Hepatocyte (in vitro differentiated cells): ENCODE measurements at regions not wholly inside any gene's neighbourhood (a gene's known extent, or its start where the extent isn't known, plus 50 kb on each side); places are given as distances from the start of the nearest gene placed in this dataset.

Source experiments
- DNase-seq: peaks from one replicate; pipeline ENCODE4 v3.0.0-alpha.2; 2016; ENCODE audit warnings: low spot score
- H2AFZ ChIP-seq: fragments of 200-600 bp; sonication (generic); 2 replicates; pipeline ENCODE4 v1.6.0; 2016; ENCODE audit warnings: antibody characterized with exemption, mild to moderate bottlenecking
- H3K27ac ChIP-seq: fragments of 200-600 bp; sonication (generic); 2 replicates; pipeline ENCODE4 v1.5.1; 2016; ENCODE audit warnings: mild to moderate bottlenecking
- H3K27me3 ChIP-seq: fragments of 200-600 bp; sonication (generic); 2 replicates; pipeline ENCODE4 v1.6.1; 2016
- H3K36me3 ChIP-seq: fragments of 200-600 bp; sonication (generic); replicated peaks from 2 replicates; pipeline ENCODE4 v1.5.1; 2016; ENCODE audit warnings: low read depth; ENCODE audit not compliant: insufficient read depth
- H3K4me1 ChIP-seq: fragments of 200-600 bp; sonication (generic); 2 replicates; pipeline ENCODE4 v1.5.1; 2016; ENCODE audit warnings: mild to moderate bottlenecking, moderate library complexity; ENCODE audit not compliant: insufficient read depth
- H3K4me2 ChIP-seq: fragments of 200-600 bp; sonication (generic); 2 replicates; pipeline ENCODE4 v1.6.0; 2016
- H3K4me3 ChIP-seq: fragments of 200-600 bp; sonication (generic); 2 replicates; pipeline ENCODE4 v1.5.1; 2016; ENCODE audit warnings: mild to moderate bottlenecking
- H3K79me2 ChIP-seq: fragments of 200-600 bp; sonication (generic); 2 replicates; pipeline ENCODE4 v1.6.0; 2017; ENCODE audit warnings: mild to moderate bottlenecking
- H3K9me2 ChIP-seq: fragments of 200-600 bp; sonication (generic); replicated peaks from 2 replicates; pipeline ENCODE4 v1.6.0; 2017; ENCODE audit warnings: mild to moderate bottlenecking; ENCODE audit not compliant: insufficient read depth
- H3K9me3 ChIP-seq: fragments of 200-600 bp; sonication (generic); 2 replicates; pipeline ENCODE4 v1.5.1; 2016; ENCODE audit warnings: low read depth, mild to moderate bottlenecking
- H4K20me1 ChIP-seq: fragments of 200-600 bp; sonication (generic); 2 replicates; pipeline ENCODE4 v1.6.0; 2016; ENCODE audit warnings: mild to moderate bottlenecking; ENCODE audit not compliant: insufficient read depth, poor library complexity, severe bottlenecking
- EZH2 ChIP-seq: fragments of 200-600 bp; sonication (generic); IDR thresholded peaks from 2 replicates; pipeline ENCODE4 v1.6.1; 2016; ENCODE audit warnings: antibody characterized with exemption, mild to moderate bottlenecking, borderline replicate concordance
- EZH2phosphoT487 ChIP-seq: fragments of 200-600 bp; sonication (generic); IDR thresholded peaks from one replicate; pipeline ENCODE4 v1.6.1; 2018; ENCODE audit warnings: antibody characterized with exemption, mild to moderate bottlenecking, low read depth, moderate library complexity; ENCODE audit not compliant: unreplicated experiment, severe bottlenecking
- WGBS: methylation state at CpG from one replicate; pipeline ENCODE4 v1.1.6; 2016; ENCODE audit warnings: low lambda C conversion rate; ENCODE audit errors: missing lambda C conversion rate; 5-methylcytosine and 5-hydroxymethylcytosine counted together
- TF ChIP-seq, protein P1 (sequence below): fragments of 200-600 bp; sonication (generic); IDR thresholded peaks from 2 replicates; pipeline ENCODE4 v1.5.1; 2016; ENCODE audit warnings: antibody characterized with exemption, mild to moderate bottlenecking; ENCODE audit not compliant: poor library complexity

DNA sequence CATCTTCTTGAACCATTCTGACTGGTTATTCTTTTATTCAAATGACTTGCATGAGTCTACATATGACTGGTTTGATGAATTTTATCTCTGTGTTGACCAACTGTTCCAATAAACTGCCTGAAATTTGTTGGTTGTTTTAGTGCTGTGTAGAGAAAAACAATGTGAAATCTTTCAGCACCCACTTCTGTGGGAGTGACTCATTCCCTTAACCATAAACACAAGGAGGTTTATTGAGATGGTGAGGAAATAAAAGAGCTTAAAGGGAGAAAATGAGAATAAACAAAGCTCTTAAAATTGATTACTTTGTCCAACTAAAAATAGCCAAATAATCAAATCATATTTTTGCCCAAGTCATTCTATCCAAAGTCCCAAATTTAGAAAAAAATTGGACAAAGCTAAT lies 341.1 kb downstream of the TGFB2 start:
- no peaks in the 10 kb centered on the region for H4K20me1 ChIP-seq
- TF ChIP-seq EZH2phosphoT487 (no peak), EZH2 (no peak)
- H3K27ac ChIP-seq, result no peak overlapping the region
- H3K36me3 ChIP-seq, result no peaks in the 10 kb centered on the region
- no peaks in the 10 kb centered on the region for H3K9me2 ChIP-seq
- H3K79me2 ChIP-seq, result no peaks in the 10 kb centered on the region
- H2AFZ ChIP-seq, result no peak overlapping the region
- no peak overlapping the region for H3K4me2 ChIP-seq
- no peak overlapping the region for H3K4me3 ChIP-seq
- H3K9me3 ChIP-seq, result no peaks in the 10 kb centered on the region
- H3K27me3 ChIP-seq, result no peaks in the 10 kb centered on the region
- no peak for DNase-seq
- no peaks in the 10 kb centered on the region for H3K4me1 ChIP-seq

DNA sequence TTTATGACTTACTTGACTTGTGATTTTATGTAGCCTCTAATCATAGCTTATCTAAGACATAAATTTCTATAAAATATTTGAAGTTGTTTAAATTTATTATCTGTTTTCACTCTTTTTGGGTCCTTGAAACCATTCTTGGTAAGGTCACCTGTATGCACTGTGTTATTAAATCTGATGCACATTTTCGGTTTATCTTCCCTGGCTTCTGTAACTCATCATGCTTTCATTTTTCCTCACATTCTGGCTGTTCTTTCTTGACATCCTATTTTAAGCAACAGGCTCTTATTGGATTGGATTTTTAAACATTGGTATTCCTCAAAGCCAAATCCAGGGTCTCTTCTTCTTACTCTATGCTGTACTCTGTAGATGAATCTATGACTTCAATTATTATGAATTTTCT lies 341.6 kb downstream of the TGFB2 start:
- H2AFZ ChIP-seq, result no peak overlapping the region
- DNase-seq, result no peak
- H3K79me2 ChIP-seq, result no peaks in the 10 kb centered on the region
- H3K4me2 ChIP-seq, result no peak overlapping the region
- no peaks in the 10 kb centered on the region for H3K9me2 ChIP-seq
- no peaks in the 10 kb centered on the region for H3K4me1 ChIP-seq
- no peaks in the 10 kb centered on the region for H4K20me1 ChIP-seq
- no peak overlapping the region for H3K4me3 ChIP-seq
- no peaks in the 10 kb centered on the region for H3K27me3 ChIP-seq
- no peaks in the 10 kb centered on the region for H3K36me3 ChIP-seq
- H3K27ac ChIP-seq, result no peak overlapping the region
- 80% methylated on average over 1 of the region's 1 CpG for WGBS
- no peaks in the 10 kb centered on the region for H3K9me3 ChIP-seq
- TF ChIP-seq EZH2phosphoT487, result no peak

DNA sequence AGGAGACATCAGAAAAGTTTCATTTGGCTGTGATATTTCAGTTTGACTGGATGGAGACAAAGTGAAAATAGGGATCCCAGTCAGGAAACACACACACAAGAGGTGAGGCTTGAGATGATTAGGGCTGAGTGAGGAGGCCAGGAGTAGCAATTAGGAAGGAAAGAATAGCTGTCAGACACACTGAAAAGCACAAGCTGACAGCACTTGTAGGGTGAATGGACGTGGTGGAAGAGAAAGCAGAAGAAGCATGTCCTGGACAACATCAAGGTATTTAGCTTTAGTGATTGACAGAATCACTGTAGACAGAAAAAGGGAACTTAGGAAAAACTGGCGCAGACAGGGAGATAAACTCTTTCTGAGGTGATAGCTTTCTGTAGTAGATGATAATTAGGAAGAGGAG lies 347.7 kb downstream of the TGFB2 start:
- Histone ChIP-seq H4K20me1 (no peaks in the 10 kb centered on the region), H3K9me3 (no peaks in the 10 kb centered on the region), H3K36me3 (no peaks in the 10 kb centered on the region), H3K27ac (no peak overlapping the region), H3K4me3 (no peak overlapping the region), H3K27me3 (no peaks in the 10 kb centered on the region), H3K4me1 (peaks cover 6% of the 10 kb centered on the region), H3K9me2 (no peaks in the 10 kb centered on the region), H3K79me2 (no peaks in the 10 kb centered on the region), H3K4me2 (no peak overlapping the region), H2AFZ (no peak overlapping the region)
- DNase-seq, result no peak
- WGBS, result 64% methylated on average over 2 of the region's 2 CpGs
- TF ChIP-seq EZH2phosphoT487 (no peak), EZH2 (no peak)
- TF ChIP-seq, protein P1, sequence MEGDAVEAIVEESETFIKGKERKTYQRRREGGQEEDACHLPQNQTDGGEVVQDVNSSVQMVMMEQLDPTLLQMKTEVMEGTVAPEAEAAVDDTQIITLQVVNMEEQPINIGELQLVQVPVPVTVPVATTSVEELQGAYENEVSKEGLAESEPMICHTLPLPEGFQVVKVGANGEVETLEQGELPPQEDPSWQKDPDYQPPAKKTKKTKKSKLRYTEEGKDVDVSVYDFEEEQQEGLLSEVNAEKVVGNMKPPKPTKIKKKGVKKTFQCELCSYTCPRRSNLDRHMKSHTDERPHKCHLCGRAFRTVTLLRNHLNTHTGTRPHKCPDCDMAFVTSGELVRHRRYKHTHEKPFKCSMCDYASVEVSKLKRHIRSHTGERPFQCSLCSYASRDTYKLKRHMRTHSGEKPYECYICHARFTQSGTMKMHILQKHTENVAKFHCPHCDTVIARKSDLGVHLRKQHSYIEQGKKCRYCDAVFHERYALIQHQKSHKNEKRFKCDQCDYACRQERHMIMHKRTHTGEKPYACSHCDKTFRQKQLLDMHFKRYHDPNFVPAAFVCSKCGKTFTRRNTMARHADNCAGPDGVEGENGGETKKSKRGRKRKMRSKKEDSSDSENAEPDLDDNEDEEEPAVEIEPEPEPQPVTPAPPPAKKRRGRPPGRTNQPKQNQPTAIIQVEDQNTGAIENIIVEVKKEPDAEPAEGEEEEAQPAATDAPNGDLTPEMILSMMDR, result no peak

DNA sequence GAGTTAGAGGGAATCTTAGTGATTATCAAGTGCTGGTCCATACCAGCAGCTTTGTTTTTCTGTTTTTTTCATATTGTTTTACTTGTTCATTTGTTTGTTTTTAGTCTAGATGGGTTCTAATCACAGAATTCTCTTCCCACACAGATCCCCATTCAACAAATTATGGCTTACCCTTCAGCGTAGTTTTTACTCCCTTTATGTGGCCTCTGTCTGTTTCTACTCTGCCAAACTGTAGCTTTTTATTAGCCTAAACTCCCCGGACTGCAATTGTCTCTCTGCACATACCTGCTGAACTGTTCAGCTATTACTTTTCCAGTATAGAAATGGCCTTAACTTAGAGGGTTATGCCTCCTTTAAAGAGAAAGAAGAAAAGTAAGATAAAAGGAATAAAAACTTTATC lies 348.5 kb downstream of the TGFB2 start:
- no peak overlapping the region for H2AFZ ChIP-seq
- DNase-seq, result no peak
- TF ChIP-seq EZH2 (no peak), EZH2phosphoT487 (no peak)
- TF ChIP-seq, protein P1, result no peak
- no peak overlapping the region for H3K27ac ChIP-seq
- H4K20me1 ChIP-seq, result no peaks in the 10 kb centered on the region
- 17% methylated on average over 2 of the region's 2 CpGs for whole genome bisulfite sequencing
- no peaks in the 10 kb centered on the region for H3K9me2 ChIP-seq
- no peaks in the 10 kb centered on the region for H3K36me3 ChIP-seq
- no peak overlapping the region for H3K4me3 ChIP-seq
- H3K4me1 ChIP-seq, result peaks cover 6% of the 10 kb centered on the region
- H3K4me2 ChIP-seq, result no peak overlapping the region
- H3K9me3 ChIP-seq, result no peaks in the 10 kb centered on the region
- no peaks in the 10 kb centered on the region for H3K79me2 ChIP-seq
- no peaks in the 10 kb centered on the region for H3K27me3 ChIP-seq
